Fibroblast of the aortic adventitia (primary cell): ENCODE measurements at regions not wholly inside any gene's neighbourhood (a gene's known extent, or its start where the extent isn't known, plus 50 kb on each side); places are given as distances from the start of the nearest gene placed in this dataset.

Experiments used
- DNase-seq: peaks from one replicate; pipeline ENCODE4 v3.0.0-alpha.2; 2010; ENCODE audit warnings: low read depth
- H3K4me3 ChIP-seq: 2 replicates; pipeline ENCODE4 v1.5.1; 2011; ENCODE audit warnings: low read depth, mild to moderate bottlenecking, control low read depth, low read length, moderate library complexity
- TF ChIP-seq, protein P1 (sequence below): IDR thresholded peaks from 2 replicates; pipeline ENCODE4 v1.5.1; 2011; ENCODE audit warnings: mild to moderate bottlenecking, low read length, control low read depth, inconsistent platforms; ENCODE audit not compliant: insufficient read depth

DNA sequence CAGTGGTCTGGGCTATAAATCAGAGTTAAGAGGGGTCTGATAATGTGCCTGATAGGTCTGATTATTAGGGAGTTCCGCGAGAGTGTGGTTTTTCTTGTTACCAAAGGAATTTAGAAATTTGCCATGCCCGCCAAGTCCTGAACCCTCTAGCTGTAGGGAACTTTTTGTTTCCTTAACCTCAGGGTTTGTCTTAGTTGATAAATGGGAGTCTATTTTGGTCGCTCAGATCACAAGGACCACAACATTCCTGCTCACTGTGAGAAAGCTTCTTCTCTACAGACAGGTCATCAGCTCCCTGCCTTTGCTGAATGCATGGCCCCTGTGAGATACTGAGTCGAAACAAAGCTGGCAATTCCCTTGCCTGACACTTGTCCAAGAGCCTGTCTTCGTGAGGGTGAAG lies 497.8 kb downstream of the HS3ST4 start:
- no peak overlapping the region for H3K4me3 ChIP-seq
- no peak for DNase-seq
- TF ChIP-seq, protein P1, sequence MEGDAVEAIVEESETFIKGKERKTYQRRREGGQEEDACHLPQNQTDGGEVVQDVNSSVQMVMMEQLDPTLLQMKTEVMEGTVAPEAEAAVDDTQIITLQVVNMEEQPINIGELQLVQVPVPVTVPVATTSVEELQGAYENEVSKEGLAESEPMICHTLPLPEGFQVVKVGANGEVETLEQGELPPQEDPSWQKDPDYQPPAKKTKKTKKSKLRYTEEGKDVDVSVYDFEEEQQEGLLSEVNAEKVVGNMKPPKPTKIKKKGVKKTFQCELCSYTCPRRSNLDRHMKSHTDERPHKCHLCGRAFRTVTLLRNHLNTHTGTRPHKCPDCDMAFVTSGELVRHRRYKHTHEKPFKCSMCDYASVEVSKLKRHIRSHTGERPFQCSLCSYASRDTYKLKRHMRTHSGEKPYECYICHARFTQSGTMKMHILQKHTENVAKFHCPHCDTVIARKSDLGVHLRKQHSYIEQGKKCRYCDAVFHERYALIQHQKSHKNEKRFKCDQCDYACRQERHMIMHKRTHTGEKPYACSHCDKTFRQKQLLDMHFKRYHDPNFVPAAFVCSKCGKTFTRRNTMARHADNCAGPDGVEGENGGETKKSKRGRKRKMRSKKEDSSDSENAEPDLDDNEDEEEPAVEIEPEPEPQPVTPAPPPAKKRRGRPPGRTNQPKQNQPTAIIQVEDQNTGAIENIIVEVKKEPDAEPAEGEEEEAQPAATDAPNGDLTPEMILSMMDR = no peak

GRCh38 chr16:26194526-26194925 lies 502.8 kb downstream of the HS3ST4 start:
- TF ChIP-seq, protein P1 = no peak
- no peak for DNase-seq
- H3K4me3 ChIP-seq = no peak overlapping the region

DNA sequence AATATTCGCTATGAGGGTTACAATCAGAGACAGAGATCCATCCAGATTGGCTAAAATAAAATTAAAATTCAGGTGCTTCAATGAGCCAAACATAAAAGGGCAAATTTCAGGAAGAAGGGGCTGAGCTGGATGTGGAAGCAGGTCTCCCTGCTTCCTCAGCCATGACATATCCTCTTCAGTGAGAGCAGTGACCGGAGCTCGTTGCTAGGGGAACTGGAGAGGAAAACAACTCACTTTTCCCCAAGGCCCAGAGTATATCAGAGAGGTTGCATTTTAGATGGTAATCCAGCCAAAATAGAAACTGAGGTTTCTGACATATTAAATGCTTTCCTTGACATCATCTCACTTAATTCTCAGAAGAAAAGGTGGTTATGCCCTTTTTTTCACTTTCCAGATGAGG lies 503.5 kb downstream of the HS3ST4 start:
- no peak for DNase-seq
- H3K4me3 ChIP-seq = no peak overlapping the region
- TF ChIP-seq, protein P1 = no peak

DNA sequence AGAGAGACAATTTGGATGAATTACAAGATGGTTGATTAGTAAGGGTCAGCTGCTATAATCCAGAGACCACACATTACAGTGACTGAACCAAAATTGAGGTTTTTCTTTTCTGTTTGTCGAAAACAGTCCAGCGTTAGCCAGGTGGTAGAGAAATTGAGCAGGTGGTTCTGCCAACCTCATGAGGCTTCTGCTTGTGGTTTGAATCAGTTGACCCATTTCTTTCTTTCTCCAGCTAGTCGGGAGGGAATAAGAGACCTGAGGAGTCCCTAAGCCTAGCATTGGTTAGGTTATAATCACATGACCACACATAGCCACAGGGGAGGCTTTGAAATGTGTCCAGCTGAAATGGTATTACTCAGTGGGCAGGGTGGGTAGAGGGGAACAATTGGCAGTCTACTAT lies 504.6 kb downstream of the HS3ST4 start:
- DNase-seq = no peak
- TF ChIP-seq, protein P1 = no peak
- H3K4me3 ChIP-seq = no peak overlapping the region

DNA sequence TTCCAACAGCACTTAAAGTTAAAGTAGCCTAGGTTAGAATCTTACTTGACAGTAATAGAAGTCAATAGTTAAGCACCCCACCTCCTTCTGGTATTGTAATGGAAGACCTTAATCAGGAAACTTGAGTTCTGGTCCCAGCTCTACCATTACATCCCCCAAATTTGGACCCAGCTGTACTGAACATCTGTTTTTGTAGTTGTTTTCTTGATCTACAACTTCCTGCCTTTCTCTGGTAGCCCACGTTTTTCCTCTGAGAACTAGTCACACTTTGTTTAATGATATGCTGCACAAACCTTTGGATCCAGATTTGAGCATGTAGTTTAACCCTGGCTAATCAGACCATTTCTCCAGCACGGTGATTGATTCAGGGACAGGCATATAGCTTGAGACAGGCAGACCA lies 505.0 kb downstream of the HS3ST4 start:
- no peak overlapping the region for H3K4me3 ChIP-seq
- no peak for DNase-seq
- TF ChIP-seq, protein P1 = no peak

DNA sequence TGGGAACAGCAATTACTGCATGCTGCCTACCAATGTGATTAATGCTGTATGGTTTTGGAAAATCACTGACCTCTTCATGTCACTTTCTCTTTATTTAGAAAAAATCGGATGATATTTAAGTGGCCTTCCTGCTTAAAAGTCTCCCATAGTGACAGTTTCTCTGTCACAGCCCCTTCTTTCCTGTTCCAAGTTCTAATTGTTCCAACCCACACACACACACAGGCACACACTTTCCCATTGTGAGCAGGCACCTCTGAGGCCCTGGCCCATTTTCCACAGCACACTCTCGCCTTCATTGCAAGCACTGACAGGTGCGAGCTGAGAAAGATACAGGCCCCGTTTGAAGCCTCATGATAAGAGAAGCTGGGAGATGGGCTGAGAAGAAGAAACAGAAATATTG lies 505.9 kb downstream of the HS3ST4 start:
- TF ChIP-seq, protein P1 = no peak
- H3K4me3 ChIP-seq = no peak overlapping the region
- no peak for DNase-seq

GRCh38 chr16:26198221-26198620 lies 506.5 kb downstream of the HS3ST4 start:
- DNase-seq = no peak
- H3K4me3 ChIP-seq = no peak overlapping the region
- TF ChIP-seq, protein P1 = no peak
